Natural killer cell (primary cell): ENCODE measurements at regions not wholly inside any gene's neighbourhood (a gene's known extent, or its start where the extent isn't known, plus 50 kb on each side); places are given as distances from the start of the nearest gene placed in this dataset.
A peak's percentile ranks its signal among the peaks of the same experiment; 100 is the strongest.

Experiments used
- ATAC-seq, 3 donors: fragments of 150-1000 bp in 2 of 3; fragments of 200-7000 bp in 1 of 3; cut with Tn5 transposase; 1 replicate in 1 of 3; 2 replicates in 2 of 3; pipeline ENCODE4 v1.10.0; 2021; ENCODE audit warnings: mild to moderate bottlenecking in 2 of 3, moderate library complexity in 2 of 3
- DNase-seq, 2 donors: peaks; one replicate each; pipeline versions ENCODE4 v3.0.0 to v3.0.0-alpha.2; 2013 to 2021; ENCODE audit warnings: mixed read lengths in 1 of 2
- H3K27ac ChIP-seq: one replicate; pipeline ENCODE4 v1.5.1; 2013; ENCODE audit warnings: mild to moderate bottlenecking, low read length
- H3K27me3 ChIP-seq: one replicate; pipeline ENCODE4 v1.6.1; 2013; ENCODE audit warnings: low read length; ENCODE audit not compliant: control insufficient read depth, insufficient read depth
- H3K36me3 ChIP-seq: one replicate; pipeline ENCODE4 v1.6.1; 2013; ENCODE audit warnings: low read length; ENCODE audit not compliant: control insufficient read depth, insufficient read depth
- H3K4me1 ChIP-seq: one replicate; pipeline ENCODE4 v1.6.1; 2013; ENCODE audit warnings: low read length; ENCODE audit not compliant: control insufficient read depth, insufficient read depth
- H3K4me3 ChIP-seq: one replicate; pipeline ENCODE4 v1.5.1; 2013; ENCODE audit warnings: low read length
- H3K9me3 ChIP-seq: one replicate; pipeline ENCODE4 v1.6.1; 2013; ENCODE audit warnings: low read length; ENCODE audit not compliant: control insufficient read depth, insufficient read depth
- H3K27ac Mint-ChIP-seq, 2 donors: one replicate each; pipeline ENCODE4 v1.8.0; 2022; ENCODE audit warnings: mild to moderate bottlenecking in 2 of 2, mixed read lengths in 2 of 2, moderate library complexity in 1 of 2
- H3K27me3 Mint-ChIP-seq, 2 donors: one replicate each; pipeline ENCODE4 v1.8.0; 2022; ENCODE audit warnings: low read depth in 2 of 2, mixed read lengths in 2 of 2
- H3K36me3 Mint-ChIP-seq: one replicate; pipeline ENCODE4 v1.8.0; 2022; ENCODE audit warnings: mixed read lengths
- H3K4me1 Mint-ChIP-seq, 2 donors: one replicate each; pipeline ENCODE4 v1.8.0; 2022; ENCODE audit warnings: mixed read lengths in 2 of 2
- H3K4me3 Mint-ChIP-seq: one replicate; pipeline ENCODE4 v1.8.0; 2022; ENCODE audit warnings: mild to moderate bottlenecking, moderate library complexity, mixed read lengths
- H3K9me3 Mint-ChIP-seq, 2 donors: one replicate each; pipeline ENCODE4 v1.8.0; 2022; ENCODE audit warnings: mixed read lengths in 2 of 2
- WGBS: methylation state at CpG from one replicate; pipeline ENCODE4 v1.1.7; 2013; ENCODE audit warnings: missing lambda C conversion rate; ENCODE audit not compliant: insufficient coverage; 5-methylcytosine and 5-hydroxymethylcytosine counted together
- intact Hi-C: fragments of 100-400 bp; cut with micrococcal nuclease; formaldehyde crosslinking; loops from one replicate; pipeline ENCODE4 v1.14.2; 2022
- TF ChIP-seq, protein P1 (sequence below): fragments of 200-600 bp; IDR thresholded peaks from one replicate; pipeline ENCODE4 v1.8.0; 2022; ENCODE audit warnings: antibody characterized with exemption

DNA sequence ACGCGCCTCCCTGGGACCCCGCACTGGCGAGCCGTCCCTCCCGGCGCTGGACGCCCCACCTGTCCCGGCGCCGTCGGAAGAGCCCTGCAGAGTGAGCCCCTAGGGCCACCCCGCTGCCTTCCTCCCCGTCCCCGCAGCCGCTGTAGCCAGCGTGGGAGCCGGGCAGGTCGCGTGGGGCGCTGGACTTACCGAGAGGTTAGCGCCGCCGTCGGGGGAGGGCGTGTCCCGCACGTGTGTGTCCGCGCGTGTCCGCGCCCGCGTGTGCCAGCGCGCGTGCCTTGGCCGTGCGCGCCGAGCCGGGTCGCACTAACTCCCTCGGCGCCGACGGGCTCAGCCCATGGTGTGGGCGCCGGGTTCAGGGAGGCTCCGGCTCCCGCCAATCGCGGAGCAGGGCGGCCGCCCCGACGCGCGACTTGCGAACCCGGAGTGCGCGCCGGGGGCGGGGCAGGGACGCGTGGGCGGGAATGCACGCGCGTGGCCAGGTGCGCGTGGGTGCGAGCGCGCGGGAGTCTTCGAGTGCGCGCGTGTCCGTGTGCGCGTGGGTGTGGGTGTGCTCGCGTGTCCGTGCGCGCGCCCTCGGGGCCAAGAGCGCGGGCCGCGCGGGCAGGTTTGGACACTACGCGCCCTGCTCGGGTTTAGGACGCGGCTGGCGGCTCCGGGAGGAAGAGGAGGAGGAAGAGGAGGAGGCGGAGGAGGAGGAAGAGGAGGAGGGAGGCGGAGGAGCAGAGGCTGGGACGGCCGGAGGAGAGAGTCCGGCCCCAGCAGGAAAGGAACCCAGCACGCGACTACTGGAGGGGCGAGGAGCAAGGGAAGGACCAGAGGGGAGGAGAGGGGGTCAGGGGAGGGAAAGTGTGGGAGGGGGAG lies 145.2 kb upstream of the ETS2 start:
- Mint-ChIP-seq H3K9me3 (no peaks in the 10 kb centered on the region), H3K36me3 (no peaks in the 10 kb centered on the region), H3K27ac (no peak overlapping the region), H3K4me3 (peak overlapping the region; percentile 77), H3K4me1 (peaks cover 5 to 10% of the 10 kb centered on the region in 2 donors), H3K27me3 (peaks cover 48 to 67% of the 10 kb centered on the region in 2 donors)
- peaks cover 8% of the 10 kb centered on the region for H3K4me1 ChIP-seq
- ATAC-seq (peak in 1 of 3 donors; percentile 30), DNase-seq (no peak)
- H3K27ac ChIP-seq = no peak overlapping the region
- H3K4me3 ChIP-seq = peak overlapping the region; percentile 13
- intact Hi-C loops = no loop called here
- H3K27me3 ChIP-seq = peaks cover 13% of the 10 kb centered on the region
- 4% methylated on average over 113 of the region's 113 CpGs for WGBS
- H3K9me3 ChIP-seq = no peaks in the 10 kb centered on the region
- H3K36me3 ChIP-seq = no peaks in the 10 kb centered on the region
- TF ChIP-seq, protein P1, sequence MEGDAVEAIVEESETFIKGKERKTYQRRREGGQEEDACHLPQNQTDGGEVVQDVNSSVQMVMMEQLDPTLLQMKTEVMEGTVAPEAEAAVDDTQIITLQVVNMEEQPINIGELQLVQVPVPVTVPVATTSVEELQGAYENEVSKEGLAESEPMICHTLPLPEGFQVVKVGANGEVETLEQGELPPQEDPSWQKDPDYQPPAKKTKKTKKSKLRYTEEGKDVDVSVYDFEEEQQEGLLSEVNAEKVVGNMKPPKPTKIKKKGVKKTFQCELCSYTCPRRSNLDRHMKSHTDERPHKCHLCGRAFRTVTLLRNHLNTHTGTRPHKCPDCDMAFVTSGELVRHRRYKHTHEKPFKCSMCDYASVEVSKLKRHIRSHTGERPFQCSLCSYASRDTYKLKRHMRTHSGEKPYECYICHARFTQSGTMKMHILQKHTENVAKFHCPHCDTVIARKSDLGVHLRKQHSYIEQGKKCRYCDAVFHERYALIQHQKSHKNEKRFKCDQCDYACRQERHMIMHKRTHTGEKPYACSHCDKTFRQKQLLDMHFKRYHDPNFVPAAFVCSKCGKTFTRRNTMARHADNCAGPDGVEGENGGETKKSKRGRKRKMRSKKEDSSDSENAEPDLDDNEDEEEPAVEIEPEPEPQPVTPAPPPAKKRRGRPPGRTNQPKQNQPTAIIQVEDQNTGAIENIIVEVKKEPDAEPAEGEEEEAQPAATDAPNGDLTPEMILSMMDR = no peak

DNA sequence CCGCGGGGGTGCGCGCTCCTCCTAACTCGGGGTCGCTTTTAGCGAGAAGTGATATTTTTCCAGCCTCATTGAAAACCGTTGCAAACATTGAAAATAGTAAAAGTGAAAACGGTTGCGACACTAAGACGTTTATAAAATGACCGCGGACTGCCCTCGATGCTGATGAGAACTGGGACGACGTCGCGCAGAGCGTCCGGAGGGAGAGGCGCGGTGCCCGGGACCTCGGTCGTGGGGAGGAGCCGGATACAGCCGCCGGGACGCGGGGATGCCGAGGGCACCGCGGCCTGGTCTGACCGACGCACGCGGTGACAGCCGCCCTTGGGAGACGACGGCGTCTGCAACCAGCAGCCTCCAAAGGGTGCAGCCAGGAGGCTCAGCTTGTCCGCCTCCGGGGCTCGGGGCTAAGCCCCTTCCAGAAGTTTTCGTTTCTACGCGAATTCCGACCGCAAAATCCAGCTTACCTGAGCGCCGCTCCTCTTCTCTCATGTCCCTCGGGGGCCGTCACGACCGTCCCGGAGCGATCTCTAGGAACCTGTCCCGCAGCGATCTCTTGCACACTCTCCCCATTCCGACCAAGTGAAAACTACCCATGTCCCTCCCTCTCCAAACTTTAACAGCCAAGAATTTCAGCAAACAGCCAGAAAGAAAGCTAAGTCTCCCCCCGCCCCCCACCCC lies 144.4 kb upstream of the ETS2 start:
- Histone ChIP-seq H3K4me1 (peaks cover 8% of the 10 kb centered on the region), H3K4me3 (peak overlapping the region; percentile 13), H3K9me3 (no peaks in the 10 kb centered on the region), H3K36me3 (no peaks in the 10 kb centered on the region), H3K27ac (no peak overlapping the region), H3K27me3 (peaks cover 13% of the 10 kb centered on the region)
- H3K36me3 Mint-ChIP-seq = no peaks in the 10 kb centered on the region
- 2% methylated on average over 60 of the region's 61 CpGs for WGBS
- H3K27ac Mint-ChIP-seq = no peak overlapping the region
- intact Hi-C loops = no loop called here
- no peaks in the 10 kb centered on the region for H3K9me3 Mint-ChIP-seq
- ATAC-seq (no peak), DNase-seq (no peak)
- peak overlapping the region; percentile 77 for H3K4me3 Mint-ChIP-seq
- TF ChIP-seq, protein P1 = no peak
- peaks cover 49 to 71% of the 10 kb centered on the region in 2 donors for H3K27me3 Mint-ChIP-seq
- peaks cover 5 to 10% of the 10 kb centered on the region in 2 donors for H3K4me1 Mint-ChIP-seq

DNA sequence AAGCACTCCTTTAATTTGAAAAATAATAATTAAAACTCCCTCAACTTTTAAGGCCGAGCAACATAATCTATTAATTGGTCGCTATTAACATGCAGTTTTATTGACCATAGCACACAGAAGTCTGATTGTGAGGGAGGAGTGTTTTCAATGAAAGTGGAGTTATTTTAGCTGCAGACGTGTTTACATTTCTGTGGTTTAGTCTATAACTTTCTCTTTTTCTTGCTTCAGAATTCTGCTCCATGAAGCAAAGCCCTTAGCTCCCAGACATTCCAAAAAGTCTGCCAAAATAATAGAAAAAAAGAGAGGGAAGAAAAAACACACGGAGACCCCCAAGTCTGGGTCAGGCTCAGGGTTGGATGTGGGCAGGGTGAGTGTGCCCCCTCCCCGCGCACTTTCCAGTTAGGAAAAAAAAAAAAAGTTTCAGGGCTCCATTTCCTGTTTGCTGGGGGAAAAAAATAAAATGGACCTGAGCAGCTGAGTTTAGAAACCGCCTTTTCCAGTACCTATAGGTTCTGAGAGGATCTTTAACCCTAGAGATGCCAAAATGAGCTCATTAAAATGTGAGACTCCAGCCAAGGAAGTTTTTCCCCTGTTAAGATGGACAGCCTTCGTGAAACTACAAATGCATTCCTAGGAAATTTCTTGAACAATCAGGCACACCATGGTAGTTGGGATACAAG lies 143.7 kb upstream of the ETS2 start:
- H3K4me3 Mint-ChIP-seq = no peak overlapping the region
- intact Hi-C loops = no loop called here

More for the DNA sequence above, 143.7 kb upstream of the ETS2 start:
- no peaks in the 10 kb centered on the region for H3K36me3 ChIP-seq
- DNase-seq = no peak
- Mint-ChIP-seq H3K27me3 (peaks cover 45 to 68% of the 10 kb centered on the region in 2 donors), H3K4me1 (peaks cover 5 to 10% of the 10 kb centered on the region in 2 donors), H3K9me3 (no peaks in the 10 kb centered on the region), H3K27ac (no peak overlapping the region), H3K36me3 (no peaks in the 10 kb centered on the region)
- H3K9me3 ChIP-seq = no peaks in the 10 kb centered on the region
- H3K4me1 ChIP-seq = peaks cover 8% of the 10 kb centered on the region
- TF ChIP-seq, protein P1 = no peak
- H3K27ac ChIP-seq = no peak overlapping the region
- ATAC-seq = no peak
- H3K4me3 ChIP-seq = no peak overlapping the region
- WGBS = 44% methylated on average over 6 of the region's 8 CpGs
- peaks cover 13% of the 10 kb centered on the region for H3K27me3 ChIP-seq
